Activated T-cell treated with anti-CD3 and anti-CD28 coated beads for 4 hours (primary cell): ENCODE measurements at regions not wholly inside any gene's neighbourhood (a gene's known extent, or its start where the extent isn't known, plus 50 kb on each side); places are given as distances from the start of the nearest gene placed in this dataset.
"Not testable (repeated sequence)": the region's sequence is repeated elsewhere in the genome, so short reads cannot be mapped to it uniquely, and the experiment has no call there.

Source experiments
- DNase-seq: peaks from one replicate; pipeline ENCODE4 v3.0.0-alpha.2; 2020

DNA sequence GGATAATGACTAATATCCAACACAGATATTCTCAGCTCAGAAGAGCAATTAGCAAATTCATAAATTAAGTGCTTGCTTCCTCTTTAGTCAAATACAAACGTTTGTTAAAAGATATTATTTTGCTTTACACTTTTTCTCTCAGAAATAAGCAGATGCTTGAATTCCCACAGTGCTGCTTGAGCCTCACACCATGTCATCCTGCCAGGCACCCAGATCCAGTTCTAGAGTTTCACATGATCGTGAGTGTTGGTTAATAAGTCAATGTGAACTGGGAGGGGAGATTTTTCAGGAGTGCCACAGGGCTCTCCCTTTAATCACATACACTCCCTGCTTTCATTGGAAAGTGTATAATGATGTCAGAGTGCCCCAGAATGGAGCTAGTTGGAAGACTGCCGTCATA lies 352.0 kb downstream of the OR4F29 start:
- DNase-seq = not testable (repeated sequence)

DNA sequence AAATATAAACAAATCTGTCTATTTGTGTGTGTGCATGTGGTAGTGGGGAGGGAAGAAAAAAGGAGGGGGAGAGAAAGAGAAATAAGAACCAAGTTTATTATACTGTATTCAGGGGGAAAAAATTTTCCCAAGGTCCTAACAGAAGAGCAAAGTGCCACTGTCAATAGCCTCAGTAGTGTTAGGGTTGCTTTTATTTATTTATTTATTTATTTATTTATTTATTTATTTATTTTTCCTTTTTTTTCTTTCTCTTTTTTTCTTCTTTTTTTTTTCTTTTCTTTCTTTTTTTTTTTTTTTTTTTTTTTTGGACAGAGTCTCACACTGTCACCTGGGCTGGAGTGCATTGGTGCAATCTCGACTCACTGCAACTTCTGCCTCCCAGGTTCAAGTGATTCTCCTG lies 352.7 kb downstream of the OR4F29 start:
- not testable (repeated sequence) for DNase-seq

DNA sequence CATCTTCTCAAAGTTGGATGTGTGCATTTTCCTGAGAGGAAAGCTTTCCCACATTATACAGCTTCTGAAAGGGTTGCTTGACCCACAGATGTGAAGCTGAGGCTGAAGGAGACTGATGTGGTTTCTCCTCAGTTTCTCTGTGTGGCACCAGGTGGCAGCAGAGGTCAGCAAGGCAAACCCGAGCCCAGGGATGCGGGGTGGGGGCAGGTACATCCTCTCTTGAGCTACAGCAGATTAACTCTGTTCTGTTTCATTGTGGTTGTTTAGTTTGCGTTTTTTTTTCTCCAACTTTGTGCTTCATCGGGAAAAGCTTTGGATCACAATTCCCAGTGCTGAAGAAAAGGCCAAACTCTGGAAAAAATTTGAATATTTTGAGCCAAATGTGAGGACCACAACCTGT lies 360.2 kb downstream of the OR4F29 start:
- DNase-seq = not testable (repeated sequence)

DNA sequence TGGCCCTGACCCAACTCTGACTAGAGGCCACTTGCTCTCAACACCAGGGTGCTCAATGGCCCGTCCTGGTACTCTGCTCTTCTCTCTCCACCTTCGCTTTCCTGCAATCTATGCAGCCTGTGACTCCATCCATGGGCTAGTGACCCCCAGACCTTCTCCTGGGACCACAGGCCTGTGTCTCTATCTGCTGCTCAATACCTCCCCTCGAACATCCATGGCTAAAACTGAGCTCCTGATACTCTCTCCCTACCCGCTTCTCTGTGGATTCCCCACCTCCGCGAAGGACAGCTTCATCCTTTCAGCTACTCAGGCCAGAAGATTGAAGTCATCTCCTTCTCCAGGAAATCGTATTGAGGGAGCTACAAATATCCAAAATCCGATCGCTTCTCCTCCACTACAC lies 363.4 kb downstream of the OR4F29 start:
- DNase-seq = not testable (repeated sequence)

DNA sequence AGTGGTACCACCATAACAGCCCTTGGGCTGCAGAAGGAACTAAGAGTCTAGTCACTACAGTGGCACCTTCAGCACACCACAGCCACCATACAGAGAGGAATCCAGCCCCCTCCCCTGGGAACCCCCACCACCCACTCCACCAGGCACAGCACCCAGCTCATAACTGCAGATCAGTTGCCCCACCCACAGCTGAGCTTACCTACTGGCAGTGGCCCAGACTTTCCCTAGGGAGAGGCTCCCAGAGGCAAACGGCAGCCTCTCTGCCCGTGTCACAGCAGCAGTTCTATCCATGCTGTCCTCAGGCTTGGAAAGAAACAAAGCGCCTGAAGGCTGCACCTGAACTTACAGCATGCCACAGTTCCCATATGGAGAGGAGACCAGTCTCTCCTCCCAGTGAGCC lies 372.3 kb downstream of the OR4F29 start:
- DNase-seq = not testable (repeated sequence)

DNA sequence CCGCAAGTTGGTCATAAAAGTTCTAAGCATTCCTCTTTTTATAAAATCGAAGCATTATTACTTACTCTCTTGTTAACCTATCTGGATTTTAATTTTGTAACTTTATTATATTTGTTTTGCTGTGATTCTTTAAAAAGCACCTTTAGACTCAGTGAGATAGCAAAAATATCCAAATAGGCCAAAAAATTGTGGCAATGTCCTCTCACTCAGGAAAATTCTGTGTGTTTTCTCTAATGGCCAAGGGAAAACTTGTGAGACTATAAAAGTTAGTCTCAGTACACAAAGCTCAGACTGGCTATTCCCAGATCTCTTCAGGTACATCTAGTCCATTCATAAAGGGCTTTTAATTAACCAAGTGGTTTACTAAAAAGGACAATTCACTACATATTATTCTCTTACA lies 386.4 kb downstream of the OR4F29 start, which contains the start of gene OR4F5:
Gene OR4F5, plus strand, starts transcription at position 301 of the 400 bp plus-strand sequence.
- DNase-seq = not testable (repeated sequence)

DNA sequence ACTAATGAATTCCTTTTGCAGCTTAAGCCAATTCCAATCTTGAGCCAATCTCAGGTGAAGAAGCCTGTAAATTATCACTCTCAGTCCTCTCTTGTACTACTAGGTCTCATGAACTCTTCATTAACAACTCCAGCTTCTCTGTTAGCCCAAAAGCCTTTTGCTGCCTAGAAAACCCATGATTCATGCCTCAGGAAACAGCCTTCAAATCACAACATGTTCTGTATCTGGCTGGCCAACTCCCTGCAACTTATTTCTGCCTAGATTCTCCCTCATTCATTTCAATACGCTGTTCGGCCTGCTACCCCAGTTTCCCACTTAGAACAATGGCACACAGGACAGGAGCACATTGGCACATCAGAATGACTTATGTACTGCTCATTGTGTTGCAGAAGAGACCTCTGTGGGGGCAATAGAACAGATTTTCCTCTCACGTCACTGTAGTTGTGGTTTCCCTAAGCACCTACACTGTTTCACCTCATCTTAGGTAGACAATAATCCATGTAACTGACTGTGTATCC lies 395.4 kb downstream of the OR4F29 start:
- DNase-seq = not testable (repeated sequence)

DNA sequence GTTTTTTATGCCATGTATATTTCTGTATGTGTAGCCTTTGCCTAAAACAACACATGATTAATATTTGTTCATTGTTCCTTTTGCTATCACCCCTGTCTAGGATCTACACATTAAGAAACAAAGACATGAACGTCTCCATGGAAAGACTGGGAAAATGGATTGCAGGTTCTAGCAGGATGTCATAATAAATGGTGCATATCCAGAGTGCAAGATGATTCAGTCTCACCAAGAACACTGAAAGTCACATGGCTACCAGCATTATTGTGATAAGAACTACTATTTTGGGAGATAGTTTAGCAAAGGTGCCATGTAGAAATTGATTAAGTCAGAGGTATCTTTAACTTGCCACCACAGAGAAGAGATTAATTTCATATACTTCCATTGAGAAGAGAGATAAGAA lies 398.3 kb downstream of the OR4F29 start:
- DNase-seq = not testable (repeated sequence)

DNA sequence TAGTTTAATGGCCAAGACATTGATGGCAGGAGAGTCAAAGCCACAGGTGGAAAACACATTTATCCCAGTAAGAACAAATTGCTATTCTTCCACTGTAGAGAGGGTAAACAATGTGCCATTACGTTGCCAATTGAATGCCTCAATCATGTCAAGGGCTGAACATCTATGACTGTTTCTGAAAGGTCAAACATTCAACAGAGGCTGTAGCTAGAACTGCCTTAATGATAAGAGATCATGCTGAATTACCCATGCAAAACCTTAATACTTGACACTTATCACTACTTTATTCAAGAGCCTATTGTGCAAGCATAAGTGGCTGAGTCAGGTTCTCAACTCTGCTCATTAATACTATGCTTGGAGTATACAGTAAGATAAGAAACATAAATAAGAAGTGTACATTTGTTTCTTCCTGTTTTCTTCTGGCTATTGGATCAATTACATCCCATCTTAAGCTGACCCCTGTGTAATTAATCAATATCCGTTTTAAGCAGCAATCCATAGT lies 409.5 kb downstream of the OR4F29 start:
- DNase-seq = not testable (repeated sequence)

DNA sequence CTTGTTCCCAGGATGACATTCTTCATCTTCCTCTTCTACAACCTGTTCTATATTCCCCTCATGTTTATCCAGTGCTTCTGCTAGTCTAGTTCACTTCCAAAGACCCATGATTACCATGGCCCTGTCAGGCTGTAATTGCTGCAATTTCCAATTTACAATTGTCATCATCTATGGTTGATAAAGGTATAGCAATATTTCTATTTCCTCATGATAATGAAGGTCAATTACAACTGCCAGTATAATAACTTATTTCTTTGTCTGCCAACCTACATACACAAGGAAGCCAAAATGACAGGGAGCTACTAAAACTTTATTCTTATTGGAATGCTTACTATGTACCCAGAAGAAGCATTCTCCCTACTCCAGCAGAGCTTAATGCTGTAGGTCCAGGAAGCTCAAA lies 410.3 kb downstream of the OR4F29 start:
- not testable (repeated sequence) for DNase-seq

DNA sequence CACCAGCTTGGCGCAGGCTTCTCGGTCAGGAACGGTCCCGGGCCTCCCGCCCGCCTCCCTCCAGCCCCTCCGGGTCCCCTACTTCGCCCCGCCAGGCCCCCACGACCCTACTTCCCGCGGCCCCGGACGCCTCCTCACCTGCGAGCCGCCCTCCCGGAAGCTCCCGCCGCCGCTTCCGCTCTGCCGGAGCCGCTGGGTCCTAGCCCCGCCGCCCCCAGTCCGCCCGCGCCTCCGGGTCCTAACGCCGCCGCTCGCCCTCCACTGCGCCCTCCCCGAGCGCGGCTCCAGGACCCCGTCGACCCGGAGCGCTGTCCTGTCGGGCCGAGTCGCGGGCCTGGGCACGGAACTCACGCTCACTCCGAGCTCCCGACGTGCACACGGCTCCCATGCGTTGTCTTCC lies 422.3 kb downstream of the OR4F29 start:
- not testable (repeated sequence) for DNase-seq

DNA sequence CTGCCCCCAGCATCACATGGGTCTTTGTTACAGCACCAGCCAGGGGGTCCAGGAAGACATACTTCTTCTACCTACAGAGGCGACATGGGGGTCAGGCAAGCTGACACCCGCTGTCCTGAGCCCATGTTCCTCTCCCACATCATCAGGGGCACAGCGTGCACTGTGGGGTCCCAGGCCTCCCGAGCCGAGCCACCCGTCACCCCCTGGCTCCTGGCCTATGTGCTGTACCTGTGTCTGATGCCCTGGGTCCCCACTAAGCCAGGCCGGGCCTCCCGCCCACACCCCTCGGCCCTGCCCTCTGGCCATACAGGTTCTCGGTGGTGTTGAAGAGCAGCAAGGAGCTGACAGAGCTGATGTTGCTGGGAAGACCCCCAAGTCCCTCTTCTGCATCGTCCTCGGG lies 434.2 kb downstream of the OR4F29 start:
- not testable (repeated sequence) for DNase-seq

DNA sequence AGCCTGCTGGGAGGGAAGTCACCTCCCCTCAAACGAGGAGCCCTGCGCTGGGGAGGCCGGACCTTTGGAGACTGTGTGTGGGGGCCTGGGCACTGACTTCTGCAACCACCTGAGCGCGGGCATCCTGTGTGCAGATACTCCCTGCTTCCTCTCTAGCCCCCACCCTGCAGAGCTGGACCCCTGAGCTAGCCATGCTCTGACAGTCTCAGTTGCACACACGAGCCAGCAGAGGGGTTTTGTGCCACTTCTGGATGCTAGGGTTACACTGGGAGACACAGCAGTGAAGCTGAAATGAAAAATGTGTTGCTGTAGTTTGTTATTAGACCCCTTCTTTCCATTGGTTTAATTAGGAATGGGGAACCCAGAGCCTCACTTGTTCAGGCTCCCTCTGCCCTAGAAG lies 435.5 kb downstream of the OR4F29 start:
- DNase-seq = not testable (repeated sequence)

DNA sequence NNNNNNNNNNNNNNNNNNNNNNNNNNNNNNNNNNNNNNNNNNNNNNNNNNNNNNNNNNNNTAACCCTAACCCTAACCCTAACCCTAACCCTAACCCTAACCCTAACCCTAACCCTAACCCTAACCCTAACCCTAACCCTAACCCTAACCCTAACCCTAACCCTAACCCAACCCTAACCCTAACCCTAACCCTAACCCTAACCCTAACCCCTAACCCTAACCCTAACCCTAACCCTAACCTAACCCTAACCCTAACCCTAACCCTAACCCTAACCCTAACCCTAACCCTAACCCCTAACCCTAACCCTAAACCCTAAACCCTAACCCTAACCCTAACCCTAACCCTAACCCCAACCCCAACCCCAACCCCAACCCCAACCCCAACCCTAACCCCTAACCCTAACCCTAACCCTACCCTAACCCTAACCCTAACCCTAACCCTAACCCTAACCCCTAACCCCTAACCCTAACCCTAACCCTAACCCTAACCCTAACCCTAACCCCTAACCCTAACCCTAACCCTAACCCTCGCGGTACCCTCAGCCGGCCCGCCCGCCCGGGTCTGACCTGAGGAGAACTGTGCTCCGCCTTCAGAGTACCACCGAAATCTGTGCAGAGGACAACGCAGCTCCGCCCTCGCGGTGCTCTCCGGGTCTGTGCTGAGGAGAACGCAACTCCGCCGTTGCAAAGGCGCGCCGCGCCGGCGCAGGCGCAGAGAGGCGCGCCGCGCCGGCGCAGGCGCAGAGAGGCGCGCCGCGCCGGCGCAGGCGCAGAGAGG lies 441.3 kb downstream of the OR4F29 start:
- DNase-seq = peak; percentile 25
